HG03432 (cell line): ENCODE measurements at regions not wholly inside any gene's neighbourhood (a gene's known extent, or its start where the extent isn't known, plus 50 kb on each side); places are given as distances from the start of the nearest gene placed in this dataset.

Source experiments
- ATAC-seq: cut with Tn5 transposase; IDR thresholded peaks from one replicate; pipeline ENCODE4 v1.9.1; 2021; ENCODE audit warnings: mild to moderate bottlenecking, moderate library complexity; ENCODE audit not compliant: unreplicated experiment

DNA sequence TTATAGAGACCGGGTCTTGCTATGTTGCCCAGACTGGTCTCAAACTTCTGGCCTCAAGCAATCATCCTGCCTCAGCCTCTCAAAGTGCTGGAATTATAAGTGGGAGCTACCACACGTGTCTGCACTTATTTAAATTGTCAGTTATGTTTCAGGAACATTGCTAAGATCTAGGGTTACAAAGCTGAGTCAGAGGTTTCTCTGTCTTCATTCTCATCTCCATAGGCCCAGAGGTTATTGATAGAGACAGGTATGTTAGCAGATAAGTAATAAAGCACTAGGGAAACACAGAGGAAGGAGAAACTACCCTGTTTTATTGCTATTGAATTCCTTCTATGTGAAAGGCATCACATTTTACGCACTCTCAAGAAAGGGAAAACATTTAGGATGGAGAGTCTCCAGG is 214.1 kb downstream of the REEP3 start:
- ATAC-seq, result no peak

DNA sequence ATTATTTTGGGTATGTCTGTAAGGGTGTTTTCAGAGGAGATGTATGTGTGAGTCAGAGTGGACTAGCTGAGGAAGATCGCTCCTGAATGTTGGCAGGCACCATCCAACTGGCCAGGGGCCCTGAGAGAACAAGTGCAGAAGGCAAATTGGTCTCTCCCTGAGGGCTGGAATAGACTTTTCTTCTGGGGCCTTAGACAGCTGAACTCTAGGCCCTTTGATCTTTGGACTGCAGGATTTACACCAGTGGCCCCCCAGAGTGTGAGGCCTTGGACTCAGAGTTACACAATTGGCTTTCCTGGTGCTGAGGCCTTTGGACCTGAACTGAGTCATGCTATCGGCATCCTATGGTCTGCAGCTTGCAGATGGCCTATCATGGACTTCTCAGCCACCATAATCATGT is 217.2 kb downstream of the REEP3 start:
- no peak for ATAC-seq

DNA sequence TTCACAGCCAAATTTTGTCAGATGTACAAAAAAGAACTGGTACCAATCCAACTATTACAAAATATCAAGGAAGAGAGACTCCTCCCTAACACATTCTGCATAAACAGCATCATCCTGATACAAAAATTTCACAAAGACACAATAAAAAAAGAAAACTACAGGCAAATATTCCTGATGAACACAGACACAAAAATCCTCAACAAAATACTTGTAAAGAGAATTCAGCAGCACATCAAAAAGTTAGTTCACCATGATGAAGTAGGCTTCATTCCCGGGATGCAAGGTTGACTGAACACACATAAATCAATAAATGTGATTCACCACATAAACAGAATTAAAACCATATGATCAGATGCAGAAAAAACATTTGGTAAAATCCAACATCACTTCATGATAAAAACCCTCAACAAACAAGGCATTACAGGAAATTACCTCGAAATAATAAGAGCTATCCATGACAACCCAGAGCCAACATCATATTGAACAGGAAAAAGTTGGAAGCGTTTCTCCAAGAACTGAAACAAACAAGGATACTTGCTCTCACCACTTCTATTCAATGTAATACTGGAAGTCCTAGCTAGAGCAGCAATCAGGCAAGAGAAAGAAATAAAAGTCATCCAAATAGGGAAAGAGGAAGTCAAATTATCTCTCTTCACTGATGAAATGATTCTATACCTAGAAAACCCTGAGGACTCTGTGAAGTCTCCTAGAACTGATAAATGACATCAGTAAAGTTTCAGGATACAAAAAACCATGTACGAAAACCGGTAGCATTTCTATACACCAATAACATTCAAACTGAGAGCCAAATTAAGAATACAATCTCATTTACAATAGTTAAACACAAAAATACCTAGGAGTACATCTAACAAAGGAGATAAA is 223.1 kb downstream of the REEP3 start:
- no peak for ATAC-seq

DNA sequence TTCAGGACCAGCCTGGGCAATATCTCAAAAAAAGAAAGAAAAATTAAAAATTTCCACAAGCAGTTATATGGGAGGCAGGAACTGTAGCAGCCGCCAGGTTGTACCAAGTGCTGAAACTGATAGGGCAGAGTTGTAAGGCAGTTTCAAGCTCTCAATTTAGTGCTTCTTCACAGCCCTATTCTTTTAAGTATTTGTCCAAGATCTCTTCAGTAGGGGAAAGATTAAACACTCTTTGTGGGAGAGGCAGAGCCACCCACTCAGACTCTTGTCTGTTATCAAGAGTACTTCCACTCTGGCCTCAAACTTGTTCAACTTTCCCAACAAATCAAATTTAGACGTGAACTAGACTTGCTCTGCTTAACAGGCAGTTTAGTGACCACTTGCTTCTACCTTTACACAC is 228.7 kb downstream of the REEP3 start:
- no peak for ATAC-seq

DNA sequence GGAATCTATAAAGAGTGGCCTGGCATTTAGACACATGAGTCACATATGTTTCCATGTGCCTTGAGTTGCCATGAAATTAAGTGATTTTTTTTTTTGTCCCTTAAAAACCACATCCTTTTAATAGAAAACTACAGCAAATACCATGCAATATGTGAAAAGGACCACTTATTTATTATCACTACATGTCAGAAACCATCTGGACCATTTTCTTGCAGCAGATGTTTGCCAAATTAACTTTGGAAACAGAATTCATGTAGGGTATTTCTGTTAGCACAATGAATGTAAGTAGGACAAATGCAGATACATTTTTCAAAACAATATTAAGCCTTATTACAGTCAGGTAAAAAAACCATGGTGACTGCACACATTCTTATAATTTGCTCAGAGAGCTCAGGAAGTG is 230.6 kb downstream of the REEP3 start:
- ATAC-seq, result no peak

DNA sequence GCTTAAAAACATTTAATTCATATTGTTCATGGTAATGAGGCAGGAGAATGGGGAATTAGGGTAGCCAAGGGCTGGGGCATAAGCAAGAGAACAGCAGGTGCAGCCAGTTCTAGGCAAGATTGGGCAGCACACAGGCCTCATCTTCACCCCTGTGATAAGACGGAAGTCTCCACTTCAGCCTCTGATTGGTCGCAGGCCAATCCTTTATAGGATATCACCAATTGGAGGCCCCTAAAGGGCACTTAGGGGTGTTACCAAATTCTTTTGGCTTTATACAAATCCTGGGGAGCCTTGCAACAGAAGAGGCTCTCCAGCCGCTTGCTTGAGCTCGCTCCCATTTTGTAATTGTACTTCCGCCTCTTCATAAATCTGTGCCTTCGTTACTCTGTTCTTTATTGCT is 231.1 kb downstream of the REEP3 start:
- no peak for ATAC-seq

DNA sequence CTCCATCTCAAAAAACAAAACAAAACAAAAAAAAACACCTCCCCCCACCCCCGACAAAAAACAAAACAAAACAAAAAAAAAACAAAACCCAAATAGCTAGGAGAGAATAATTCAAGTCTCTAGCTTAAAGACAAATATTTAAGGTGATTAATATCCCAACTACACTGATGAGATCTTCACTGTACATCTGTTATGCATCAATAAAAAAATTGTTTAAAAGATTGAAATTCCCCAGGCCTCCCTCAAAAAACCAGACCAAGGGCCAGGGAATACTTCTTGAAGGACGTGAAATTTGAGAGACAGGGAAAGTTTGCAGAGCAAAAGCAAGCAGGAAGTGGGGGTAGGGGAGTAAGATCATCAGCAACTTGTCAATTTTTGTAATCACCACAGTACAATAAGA is 232.6 kb downstream of the REEP3 start:
- no peak for ATAC-seq

DNA sequence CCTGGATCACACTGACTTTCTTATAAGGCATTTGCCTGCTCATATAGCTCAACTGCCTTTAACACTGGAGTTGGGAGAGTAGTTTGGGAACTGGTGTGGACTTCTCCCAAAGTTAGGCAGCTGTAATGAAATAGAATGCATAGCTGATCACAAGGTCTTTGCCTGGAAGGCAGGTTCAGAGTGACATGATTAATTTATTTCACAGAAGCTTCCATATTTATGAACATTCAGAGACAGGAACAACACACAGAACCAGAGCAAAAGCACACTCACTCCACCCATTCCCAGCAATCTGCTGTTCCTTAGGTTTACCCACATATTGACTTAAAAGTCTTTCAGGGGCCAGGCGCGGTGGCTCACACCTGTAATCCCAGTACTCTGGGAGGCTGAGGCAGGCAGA is 234.2 kb downstream of the REEP3 start:
- ATAC-seq, result no peak

DNA sequence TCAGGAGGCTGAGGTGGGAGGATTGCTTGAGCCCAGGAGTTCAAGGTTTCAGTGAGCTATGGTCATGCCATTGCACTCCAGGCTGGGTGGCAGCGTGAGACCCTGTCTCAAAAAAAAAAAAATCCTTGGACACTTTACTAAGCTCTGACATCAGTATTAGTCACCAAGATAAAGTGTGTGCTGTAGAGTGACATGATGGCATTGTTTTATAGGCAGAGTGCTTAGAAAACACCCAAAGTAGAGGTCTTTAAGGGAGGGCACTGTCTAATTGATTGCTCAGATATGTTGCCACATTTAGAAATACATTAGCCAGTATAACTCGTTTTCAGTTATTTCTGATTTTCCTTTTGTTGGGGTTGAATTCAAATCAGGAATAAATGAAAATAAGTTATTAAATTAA is 235.9 kb downstream of the REEP3 start:
- no peak for ATAC-seq

DNA sequence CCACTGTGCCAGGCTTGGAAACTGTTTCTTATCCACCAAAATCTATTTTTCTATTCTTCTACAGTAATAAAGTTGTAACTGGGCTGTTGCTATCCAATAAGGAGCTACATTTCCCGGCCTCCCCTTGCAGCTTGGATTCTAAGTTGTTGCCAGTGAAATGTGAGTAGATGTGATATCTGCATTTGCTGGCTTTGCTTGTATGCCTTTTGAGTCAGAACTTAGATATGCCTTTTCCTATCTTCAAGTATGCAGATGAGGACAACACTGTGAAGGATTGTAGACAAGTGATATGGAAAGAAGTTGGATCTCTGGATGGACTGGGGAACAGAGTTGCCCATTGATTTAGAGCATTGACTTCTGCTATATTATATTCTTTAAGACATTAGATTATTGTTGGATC is 236.9 kb downstream of the REEP3 start:
- no peak for ATAC-seq

DNA sequence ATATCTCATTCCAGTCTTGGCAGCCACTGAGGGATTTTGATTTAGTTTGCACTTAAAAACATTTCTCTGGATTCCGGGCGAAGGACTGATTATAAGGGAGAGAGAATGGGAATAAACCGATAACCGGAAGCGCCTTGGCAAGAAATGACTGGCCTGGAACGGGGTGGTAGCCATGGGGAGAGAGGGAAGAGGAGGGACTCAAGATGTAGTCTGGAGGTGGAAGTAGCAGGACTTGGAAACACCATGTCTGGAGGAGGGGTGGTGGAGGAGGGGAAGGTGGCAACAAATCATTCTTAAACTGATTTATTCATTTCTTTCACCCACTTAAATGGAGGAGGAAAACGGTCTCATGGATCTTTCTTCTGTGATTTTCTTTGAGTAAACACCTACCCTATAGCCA is 238.1 kb downstream of the REEP3 start:
- ATAC-seq, result no peak

DNA sequence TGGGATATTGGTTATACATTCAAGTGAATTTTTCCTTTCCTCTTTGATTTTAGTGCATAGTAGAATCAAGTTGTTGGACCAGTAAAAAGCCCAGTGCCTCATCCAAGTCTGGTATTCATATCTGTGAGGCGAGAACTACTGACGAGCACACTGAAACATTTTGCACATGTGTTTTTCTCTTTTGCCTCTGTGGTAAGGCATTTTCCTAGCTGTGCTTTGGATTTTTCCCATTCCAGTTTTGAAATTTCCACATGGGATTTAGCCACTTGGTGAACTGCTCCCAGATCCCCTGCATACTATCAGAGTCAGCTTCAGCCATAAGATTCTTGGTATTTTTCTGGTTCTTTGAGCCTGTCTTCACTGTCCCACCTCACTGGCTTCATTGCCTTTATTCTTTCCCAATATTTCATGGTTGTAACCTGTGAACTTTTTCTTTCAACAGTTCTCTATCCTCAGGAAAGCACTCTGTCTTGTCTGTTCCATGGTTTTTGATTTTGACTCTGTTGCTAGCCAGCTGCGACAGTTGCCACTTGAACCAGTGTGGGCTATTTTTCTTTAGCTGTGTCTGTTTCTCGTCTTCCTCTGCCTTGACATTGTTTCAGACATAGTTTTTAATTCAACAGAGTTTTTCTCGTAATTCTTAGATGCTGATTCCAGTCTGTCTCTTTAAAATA is 239.0 kb downstream of the REEP3 start:
- ATAC-seq, result no peak

DNA sequence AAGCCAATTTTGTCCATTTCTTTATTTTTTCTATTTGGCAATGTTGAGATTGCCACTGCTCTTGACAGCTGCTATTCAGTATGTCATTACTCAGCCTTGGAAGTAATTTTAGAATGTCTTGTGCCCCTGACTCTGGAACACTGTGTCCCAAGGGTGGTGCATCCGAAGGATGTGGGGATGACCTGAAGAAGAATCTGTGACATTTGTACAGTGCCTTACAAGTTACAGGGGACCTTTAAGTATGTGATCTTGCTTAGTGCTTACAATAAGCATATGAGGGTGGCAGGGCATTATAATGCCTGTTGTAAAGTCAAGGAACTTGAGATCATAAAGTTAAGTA is 239.5 kb downstream of the REEP3 start:
- ATAC-seq, result no peak

DNA sequence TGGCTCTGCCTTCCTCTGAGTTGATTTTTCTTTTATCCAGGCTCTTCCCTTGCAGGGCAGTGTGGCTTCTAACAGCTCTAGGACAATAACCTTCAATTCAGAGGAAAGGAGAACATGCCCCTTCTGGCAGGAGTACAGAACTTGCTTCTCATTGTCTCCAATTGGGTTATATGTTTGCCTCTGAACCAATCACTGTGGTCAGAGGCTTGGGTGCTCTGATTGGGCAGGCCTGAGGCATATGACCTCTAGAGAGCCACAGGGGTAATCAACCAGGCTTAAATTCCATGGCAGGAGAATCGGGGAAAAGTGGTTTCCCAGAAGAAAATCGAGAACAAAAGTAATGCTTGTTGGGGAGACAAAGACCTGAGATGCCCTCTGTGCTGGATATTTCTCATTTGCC is 240.0 kb downstream of the REEP3 start:
- no peak for ATAC-seq

DNA sequence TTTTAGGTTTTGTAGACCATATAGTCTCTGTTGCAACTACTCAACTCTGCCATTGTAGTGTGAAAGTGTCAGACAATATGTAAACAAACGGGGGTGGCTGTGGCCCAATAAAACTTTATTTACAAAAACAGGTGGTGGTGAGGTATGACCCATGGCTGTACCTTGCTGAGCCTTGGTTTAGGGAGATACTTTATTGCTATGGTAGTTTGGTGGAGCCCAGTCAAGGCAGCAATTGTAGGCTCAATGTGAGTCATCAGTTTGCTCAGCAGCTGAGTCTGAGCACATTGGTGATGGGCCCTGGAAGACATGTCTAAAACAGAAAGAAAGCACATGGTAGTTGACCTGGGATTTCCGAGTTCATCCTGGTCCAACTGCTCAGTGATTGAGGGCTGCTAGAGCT is 242.5 kb downstream of the REEP3 start:
- no peak for ATAC-seq

DNA sequence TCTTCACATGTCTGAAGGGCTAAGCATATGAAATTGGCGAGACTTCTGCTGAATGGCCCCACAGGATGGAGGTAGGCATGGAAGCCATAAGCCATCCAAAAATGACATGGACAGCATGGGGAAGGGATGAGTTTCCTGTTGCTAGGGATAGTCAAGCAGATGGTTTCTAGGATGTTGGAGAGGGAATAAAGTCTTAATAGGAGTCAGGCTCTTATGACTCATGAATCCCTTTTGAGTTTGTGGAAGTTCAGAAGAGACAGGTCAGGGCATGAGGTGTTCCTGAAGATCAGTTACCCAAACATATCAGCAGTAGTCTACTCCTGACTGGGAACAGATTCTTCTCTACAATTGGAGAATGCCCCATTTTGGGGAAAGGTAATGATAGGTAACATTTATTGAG is 243.9 kb downstream of the REEP3 start:
- ATAC-seq, result no peak

DNA sequence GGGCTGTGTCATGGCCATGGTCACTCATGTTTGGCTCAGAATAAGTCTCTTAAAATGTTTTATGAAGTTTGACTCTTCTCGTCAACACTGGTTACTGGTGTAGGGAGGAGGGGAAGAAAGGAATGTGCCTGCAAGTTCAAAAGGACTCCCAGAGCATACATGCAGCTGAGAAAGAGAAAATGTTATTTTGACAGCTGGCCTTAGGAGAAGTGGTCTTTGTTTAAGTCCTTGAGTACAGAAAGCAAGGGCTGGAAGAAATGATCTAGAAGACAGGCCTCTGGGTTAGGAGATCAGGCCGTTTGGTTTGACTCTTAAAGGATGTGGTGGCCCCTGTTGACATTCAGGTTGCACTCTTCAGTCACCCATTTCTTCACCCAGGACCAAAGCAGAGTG is 245.5 kb downstream of the REEP3 start:
- no peak for ATAC-seq

DNA sequence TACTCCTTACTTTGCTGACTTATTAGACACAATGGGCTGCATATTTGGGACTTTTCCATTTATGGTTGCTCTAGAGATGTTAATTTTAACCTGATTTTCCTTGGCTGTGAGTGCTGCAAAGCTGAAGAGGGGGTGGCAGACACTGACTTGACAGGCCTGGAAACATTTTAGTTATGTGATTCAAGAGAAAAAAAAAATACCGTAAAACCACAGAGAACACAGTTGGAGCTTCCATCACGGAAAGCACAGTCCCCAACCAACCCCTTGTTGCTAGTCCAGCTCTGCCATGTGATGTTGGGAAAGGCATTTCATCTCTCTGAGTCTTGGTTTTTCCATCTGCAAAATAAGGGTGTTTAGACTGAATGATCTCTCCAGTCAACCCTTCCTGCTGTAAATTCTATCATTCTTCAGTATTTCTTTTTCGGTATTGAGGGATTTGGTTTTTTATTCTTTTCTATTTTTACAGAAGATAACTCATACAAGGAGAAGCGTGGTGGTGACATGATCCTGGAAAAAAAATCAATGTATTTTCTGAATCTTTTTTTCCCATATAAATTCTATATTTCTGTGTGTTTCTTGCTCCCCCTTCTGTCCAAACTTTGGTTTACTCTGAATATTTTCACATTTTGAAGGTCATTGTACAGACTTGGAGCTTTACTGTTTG is 246.1 kb downstream of the REEP3 start:
- no peak for ATAC-seq

DNA sequence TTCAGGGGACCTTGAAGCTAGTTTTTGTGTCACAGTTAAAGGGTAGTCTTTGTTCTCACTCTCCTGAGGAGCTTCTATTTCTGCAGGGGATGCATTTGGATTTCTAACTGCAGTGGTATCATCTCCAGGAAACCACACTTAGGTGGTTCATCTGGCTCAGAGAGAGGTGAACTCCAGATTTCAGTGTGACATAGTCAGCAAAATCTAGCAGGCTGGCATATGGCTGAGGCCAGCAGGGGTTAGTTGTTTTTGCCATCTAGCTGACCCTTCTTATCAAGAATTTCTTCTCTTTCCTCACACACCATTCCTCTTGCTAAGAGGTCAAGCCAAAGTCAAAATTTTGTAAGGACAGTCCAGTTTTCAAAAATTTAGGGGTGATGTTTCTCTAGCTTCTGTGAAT is 248.2 kb downstream of the REEP3 start:
- ATAC-seq, result no peak

DNA sequence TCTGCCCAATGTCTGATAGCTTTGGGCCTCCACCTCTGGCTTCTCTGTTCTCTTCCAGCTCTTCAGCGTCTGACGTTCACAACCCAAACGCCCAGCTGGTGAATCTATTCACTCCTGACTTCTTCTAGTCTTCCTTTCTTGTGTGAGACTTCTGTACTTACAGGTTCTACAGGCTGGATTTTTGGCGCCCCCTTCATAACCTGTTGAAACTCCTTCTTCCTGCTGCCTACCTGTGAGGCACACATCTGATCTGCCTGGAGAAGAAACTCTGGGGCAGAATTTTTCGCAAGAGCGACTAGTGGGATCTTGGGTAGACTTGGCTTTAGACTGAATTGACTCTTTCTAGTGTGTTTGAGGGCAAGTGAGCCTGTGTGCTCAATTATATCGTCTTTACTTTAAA is 249.3 kb downstream of the REEP3 start:
- no peak for ATAC-seq

DNA sequence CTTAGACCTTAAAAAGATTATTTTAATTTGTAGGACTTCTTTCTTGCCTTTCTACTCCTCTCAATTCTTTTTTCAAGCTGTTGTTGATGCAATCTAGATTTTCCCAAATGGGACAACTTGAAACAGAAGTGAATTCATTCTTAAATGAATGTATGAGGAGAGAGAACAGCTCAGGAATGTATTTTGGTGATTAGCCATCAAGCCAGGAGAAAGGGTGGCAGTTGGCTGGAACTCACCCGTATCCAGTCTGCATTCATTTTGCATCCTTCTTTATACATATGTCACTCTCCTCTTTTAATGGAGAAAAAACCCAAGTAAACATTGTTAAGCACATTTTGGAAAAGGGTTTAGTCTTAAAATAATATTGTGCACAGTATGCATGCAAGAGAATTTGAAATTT is 251.3 kb downstream of the REEP3 start:
- ATAC-seq, result no peak

DNA sequence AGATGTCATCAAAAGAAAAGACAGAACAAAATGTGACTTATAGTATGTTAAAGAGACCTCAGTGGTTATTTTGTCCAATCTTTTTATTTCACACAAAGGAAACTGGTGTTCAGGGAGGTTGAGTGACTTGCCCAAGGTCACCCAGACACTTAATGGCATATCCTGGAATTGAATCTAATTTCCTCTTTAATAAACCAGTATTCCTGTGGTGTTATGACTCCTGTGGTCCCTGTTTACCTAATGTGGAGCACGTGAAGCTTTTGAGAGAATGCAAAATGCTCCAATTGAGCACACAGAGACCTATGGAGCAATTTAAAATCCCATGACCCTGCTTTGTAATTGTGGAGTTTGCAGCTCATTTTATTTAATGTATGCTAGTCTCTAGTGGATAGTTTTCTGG is 251.9 kb downstream of the REEP3 start:
- no peak for ATAC-seq
